SK-N-SH (cell line): ENCODE measurements at regions not wholly inside any gene's neighbourhood (a gene's known extent, or its start where the extent isn't known, plus 50 kb on each side); places are given as distances from the start of the nearest gene placed in this dataset.

Source experiments
- CTCF ChIA-PET: fragments of 300-600, 350-600 bp; formaldehyde crosslinking; extraction: SDS; loops from one replicate; lab custom pipeline; 2021; lab: Yijun Ruan, JAX
- POLR2A ChIA-PET: fragments of 350-600 bp; sonication (Branson Sonifier 250); formaldehyde crosslinking; extraction: SDS; loops from one replicate; lab custom pipeline; 2020; ENCODE audit warnings: antibody characterized with exemption, inconsistent platforms; lab: Yijun Ruan, JAX
- DNase-seq: peaks from one replicate; pipeline ENCODE4 v3.0.0; 2012
- H2AFZ ChIP-seq: fragments of 200-600 bp; sonication (generic); 2 replicates; pipeline ENCODE4 v1.8.1; 2016; ENCODE audit warnings: antibody characterized with exemption, mild to moderate bottlenecking, low read depth
- H3F3A ChIP-seq: fragments of 200-600 bp; sonication (generic); replicated peaks from 2 replicates; pipeline ENCODE3; 2016; ENCODE audit warnings: antibody characterized with exemption, mild to moderate bottlenecking; ENCODE audit not compliant: insufficient read depth
- H3K27ac ChIP-seq, 2 experiments: fragments of 200-500 bp in 1 of 2; fragments of 200-600 bp in 1 of 2; sonication (Bioruptor generic) in 1 of 2; sonication (generic), shearing (Covaris generic) in 1 of 2; 2 replicates each; pipeline versions ENCODE4 v1.5.1 to v1.6.1; 2014 to 2016; ENCODE audit warnings: low read depth in 2 of 2, inconsistent platforms in 1 of 2, low read length in 1 of 2, mild to moderate bottlenecking in 1 of 2, mixed read lengths in 1 of 2
- H3K27me3 ChIP-seq: fragments of 200-600 bp; sonication (generic), shearing (Covaris generic); 2 replicates; pipeline ENCODE4 v1.6.1; 2016; ENCODE audit warnings: mixed run types; ENCODE audit not compliant: insufficient read depth
- H3K36me3 ChIP-seq, 2 experiments: fragments of 200-500 bp in 1 of 2; fragments of 200-600 bp in 1 of 2; sonication (Bioruptor generic) in 1 of 2; sonication (generic) in 1 of 2; replicated peaks in 1 of 2; 2 replicates each; pipeline versions ENCODE3 to v1.5.1; 2014 to 2016; ENCODE audit warnings: low read length in 1 of 2, mild to moderate bottlenecking in 1 of 2; ENCODE audit not compliant: insufficient read depth in 2 of 2, control insufficient read depth in 1 of 2
- H3K4me1 ChIP-seq, 2 experiments: fragments of 200-500 bp in 1 of 2; fragments of 200-600 bp in 1 of 2; sonication (Bioruptor generic) in 1 of 2; sonication (generic), shearing (Covaris generic) in 1 of 2; 2 replicates each; pipeline versions ENCODE4 v1.5.1 to v1.6.1; 2014 to 2016; ENCODE audit warnings: low read depth in 1 of 2, low read length in 1 of 2, mixed run types in 1 of 2; ENCODE audit not compliant: insufficient read depth in 2 of 2, control insufficient read depth in 1 of 2
- H3K4me2 ChIP-seq: fragments of 200-600 bp; sonication (generic), shearing (Covaris generic); 2 replicates; pipeline ENCODE4 v1.6.1; 2017; ENCODE audit warnings: mixed run types
- H3K4me3 ChIP-seq, 2 experiments: fragments of 200-500 bp in 1 of 2; fragments of 200-600 bp in 1 of 2; sonication (Bioruptor generic) in 1 of 2; sonication (generic), shearing (Covaris generic) in 1 of 2; 2 replicates each; pipeline versions ENCODE4 v1.5.1 to v1.8.1; 2014 to 2016; ENCODE audit warnings: low read depth in 2 of 2, inconsistent platforms in 1 of 2, low read length in 1 of 2, mild to moderate bottlenecking in 1 of 2, mixed read lengths in 1 of 2, moderate library complexity in 1 of 2
- H3K79me2 ChIP-seq: fragments of 200-600 bp; sonication (generic); 2 replicates; pipeline ENCODE4 v1.8.1; 2017; ENCODE audit warnings: mild to moderate bottlenecking; ENCODE audit not compliant: insufficient read depth
- H3K9ac ChIP-seq: fragments of 200-600 bp; sonication (generic); 2 replicates; pipeline ENCODE4 v1.6.1; 2017; ENCODE audit warnings: mixed run types
- H3K9me2 ChIP-seq: fragments of 200-600 bp; sonication (generic); 2 replicates; pipeline ENCODE4 v1.6.1; 2017; ENCODE audit warnings: mixed run types
- H3K9me3 ChIP-seq: fragments of 200-600 bp; sonication (generic); 2 replicates; pipeline ENCODE4 v1.6.1; 2017; ENCODE audit warnings: mixed run types, mild to moderate bottlenecking, moderate library complexity
- H4K20me1 ChIP-seq: fragments of 200-600 bp; sonication (generic); 2 replicates; pipeline ENCODE4 v1.6.1; 2017; ENCODE audit warnings: mild to moderate bottlenecking, mixed run types; ENCODE audit not compliant: insufficient read depth
- EP300 ChIP-seq, 2 experiments: IDR thresholded peaks; 2 replicates each; pipeline versions ENCODE4 v1.4.0 to v1.6.1; 2012; ENCODE audit warnings: borderline replicate concordance in 1 of 2, low read depth in 1 of 2, low read length in 1 of 2
- FOXM1 ChIP-seq: IDR thresholded peaks from 2 replicates; pipeline ENCODE4 v1.4.0; 2012; ENCODE audit warnings: low read depth, mild to moderate bottlenecking
- GABPA ChIP-seq: IDR thresholded peaks from 2 replicates; pipeline ENCODE4 v1.4.0; 2012; ENCODE audit warnings: low read depth, mild to moderate bottlenecking
- RFX5 ChIP-seq: IDR thresholded peaks from 2 replicates; pipeline ENCODE4 v1.6.1; 2012; ENCODE audit warnings: mild to moderate bottlenecking, improper control_type of control experiment, low read length
- YY1 ChIP-seq: IDR thresholded peaks from 2 replicates; pipeline ENCODE4 v1.4.0; 2012; ENCODE audit warnings: low read depth, mild to moderate bottlenecking
- WGBS: methylation state at CpG from one replicate; pipeline ENCODE4 v1.1.6; 2017; ENCODE audit warnings: low lambda C conversion rate; 5-methylcytosine and 5-hydroxymethylcytosine counted together
- TF ChIP-seq, protein P1 (sequence below): IDR thresholded peaks from 2 replicates; pipeline ENCODE4 v1.6.1; 2012; ENCODE audit warnings: mild to moderate bottlenecking, low read depth, low read length, moderate library complexity
- TF ChIP-seq, protein P2 (sequence below): fragments of 150-350 bp; IDR thresholded peaks from 2 replicates; pipeline ENCODE4 v1.6.1; 2016; ENCODE audit warnings: mild to moderate bottlenecking, low read depth, low read length
- TF ChIP-seq, protein P3 (sequence below): fragments of 150-350 bp; IDR thresholded peaks from 2 replicates; pipeline ENCODE4 v1.6.1; 2017; ENCODE audit warnings: antibody characterized with exemption, low read length, low read depth, borderline replicate concordance

DNA sequence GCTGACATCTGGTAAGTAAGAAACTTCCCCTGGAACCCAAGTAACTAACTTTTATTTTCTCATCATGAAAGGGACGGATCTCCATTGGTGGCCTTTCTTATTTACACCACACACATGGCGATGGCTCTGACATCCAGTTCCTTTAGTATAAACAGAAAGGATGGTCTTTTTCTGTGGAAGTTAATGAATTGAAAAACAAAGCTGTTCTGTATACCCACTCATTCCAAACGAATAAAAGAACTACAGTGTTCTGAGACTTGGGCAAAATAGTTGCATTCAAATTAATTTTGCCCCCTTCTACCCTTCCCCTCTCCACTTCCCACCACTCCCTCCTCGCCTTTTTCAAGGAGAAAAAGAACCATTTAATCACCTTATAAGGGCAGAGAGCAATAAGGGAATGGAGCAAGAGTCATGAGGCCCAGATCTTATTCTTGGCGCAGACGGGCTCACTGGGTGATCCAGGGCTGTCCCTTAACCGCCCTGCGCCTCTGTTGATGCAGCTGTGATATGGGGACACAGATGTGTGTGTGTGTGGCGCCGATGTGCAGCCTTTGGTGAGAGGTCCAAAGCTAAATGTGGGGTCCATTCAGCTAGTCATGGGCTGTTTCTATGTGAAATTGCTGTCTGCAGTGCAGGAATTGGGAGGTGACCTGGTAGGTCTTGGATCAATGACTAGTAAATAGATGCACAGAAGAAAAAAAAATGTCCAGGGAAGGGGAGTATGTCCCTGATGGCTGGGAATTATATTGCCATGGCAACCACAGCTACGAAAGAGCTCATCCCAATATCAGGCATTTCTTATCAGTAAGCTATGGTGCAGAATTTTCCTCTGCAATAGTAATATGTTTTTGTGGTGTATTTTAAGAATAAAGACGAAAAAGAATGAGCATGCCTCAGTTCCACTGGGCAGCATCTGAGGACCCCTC lies 141.5 kb upstream of the ERCC6L2 start:
- Histone ChIP-seq H3K9me3 (no peaks in the 10 kb centered on the region), H3K27me3 (no peaks in the 10 kb centered on the region), H3K27ac (no peak overlapping the region), H3K4me2 (no peak overlapping the region), H3F3A (no peaks in the 10 kb centered on the region), H3K9me2 (no peaks in the 10 kb centered on the region), H3K36me3 (no peaks in the 10 kb centered on the region), H3K4me1 (peaks cover 0 to 19% of the 10 kb centered on the region in 2 experiments; a peak in 1 of 4 replicates), H4K20me1 (no peaks in the 10 kb centered on the region), H3K9ac (no peak overlapping the region), H2AFZ (no peak overlapping the region), H3K4me3 (no peak overlapping the region), H3K79me2 (no peaks in the 10 kb centered on the region)
- WGBS, result 59% methylated on average over 12 of the region's 12 CpGs
- POLR2A ChIA-PET, result no interaction called here
- CTCF ChIA-PET, result interaction anchor here (0.7 kb wide), 1 partner anchor 483 kb away, joined by 3 read pairs; no protein-coding TSS in a partner anchor
- TF ChIP-seq EP300 (IDR thresholded peaks at IDR 0.05; ENCODE audit: borderline replicate concordance in 1 of 2, low read depth in 1 of 2, low read length in 1 of 2) (no peak), FOXM1 (no peak), GABPA (no peak), RFX5 (no peak), YY1 (no peak)
- TF ChIP-seq, protein P1, sequence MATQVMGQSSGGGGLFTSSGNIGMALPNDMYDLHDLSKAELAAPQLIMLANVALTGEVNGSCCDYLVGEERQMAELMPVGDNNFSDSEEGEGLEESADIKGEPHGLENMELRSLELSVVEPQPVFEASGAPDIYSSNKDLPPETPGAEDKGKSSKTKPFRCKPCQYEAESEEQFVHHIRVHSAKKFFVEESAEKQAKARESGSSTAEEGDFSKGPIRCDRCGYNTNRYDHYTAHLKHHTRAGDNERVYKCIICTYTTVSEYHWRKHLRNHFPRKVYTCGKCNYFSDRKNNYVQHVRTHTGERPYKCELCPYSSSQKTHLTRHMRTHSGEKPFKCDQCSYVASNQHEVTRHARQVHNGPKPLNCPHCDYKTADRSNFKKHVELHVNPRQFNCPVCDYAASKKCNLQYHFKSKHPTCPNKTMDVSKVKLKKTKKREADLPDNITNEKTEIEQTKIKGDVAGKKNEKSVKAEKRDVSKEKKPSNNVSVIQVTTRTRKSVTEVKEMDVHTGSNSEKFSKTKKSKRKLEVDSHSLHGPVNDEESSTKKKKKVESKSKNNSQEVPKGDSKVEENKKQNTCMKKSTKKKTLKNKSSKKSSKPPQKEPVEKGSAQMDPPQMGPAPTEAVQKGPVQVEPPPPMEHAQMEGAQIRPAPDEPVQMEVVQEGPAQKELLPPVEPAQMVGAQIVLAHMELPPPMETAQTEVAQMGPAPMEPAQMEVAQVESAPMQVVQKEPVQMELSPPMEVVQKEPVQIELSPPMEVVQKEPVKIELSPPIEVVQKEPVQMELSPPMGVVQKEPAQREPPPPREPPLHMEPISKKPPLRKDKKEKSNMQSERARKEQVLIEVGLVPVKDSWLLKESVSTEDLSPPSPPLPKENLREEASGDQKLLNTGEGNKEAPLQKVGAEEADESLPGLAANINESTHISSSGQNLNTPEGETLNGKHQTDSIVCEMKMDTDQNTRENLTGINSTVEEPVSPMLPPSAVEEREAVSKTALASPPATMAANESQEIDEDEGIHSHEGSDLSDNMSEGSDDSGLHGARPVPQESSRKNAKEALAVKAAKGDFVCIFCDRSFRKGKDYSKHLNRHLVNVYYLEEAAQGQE, result no peak
- TF ChIP-seq, protein P2, sequence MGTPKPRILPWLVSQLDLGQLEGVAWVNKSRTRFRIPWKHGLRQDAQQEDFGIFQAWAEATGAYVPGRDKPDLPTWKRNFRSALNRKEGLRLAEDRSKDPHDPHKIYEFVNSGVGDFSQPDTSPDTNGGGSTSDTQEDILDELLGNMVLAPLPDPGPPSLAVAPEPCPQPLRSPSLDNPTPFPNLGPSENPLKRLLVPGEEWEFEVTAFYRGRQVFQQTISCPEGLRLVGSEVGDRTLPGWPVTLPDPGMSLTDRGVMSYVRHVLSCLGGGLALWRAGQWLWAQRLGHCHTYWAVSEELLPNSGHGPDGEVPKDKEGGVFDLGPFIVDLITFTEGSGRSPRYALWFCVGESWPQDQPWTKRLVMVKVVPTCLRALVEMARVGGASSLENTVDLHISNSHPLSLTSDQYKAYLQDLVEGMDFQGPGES, result no peak
- TF ChIP-seq, protein P3, sequence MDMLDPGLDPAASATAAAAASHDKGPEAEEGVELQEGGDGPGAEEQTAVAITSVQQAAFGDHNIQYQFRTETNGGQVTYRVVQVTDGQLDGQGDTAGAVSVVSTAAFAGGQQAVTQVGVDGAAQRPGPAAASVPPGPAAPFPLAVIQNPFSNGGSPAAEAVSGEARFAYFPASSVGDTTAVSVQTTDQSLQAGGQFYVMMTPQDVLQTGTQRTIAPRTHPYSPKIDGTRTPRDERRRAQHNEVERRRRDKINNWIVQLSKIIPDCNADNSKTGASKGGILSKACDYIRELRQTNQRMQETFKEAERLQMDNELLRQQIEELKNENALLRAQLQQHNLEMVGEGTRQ, result no peak
- DNase-seq, result peak; percentile 56
